ENCODE measurements at regions not wholly inside any gene's neighbourhood (a gene's known extent, or its start where the extent isn't known, plus 50 kb on each side); places are given as distances from the start of the nearest gene placed in this dataset.

GRCh38 chr2:123917241-123917640 is 107.8 kb upstream of the CNTNAP5 start:
- TF ChIP-seq POLR2AphosphoS5 (IDR thresholded peaks at IDR 0.05; ENCODE audit: low read depth, low read length) = no peak

GRCh38 chr2:123928358-123928757 is 96.7 kb upstream of the CNTNAP5 start:
- TF ChIP-seq REST (IDR thresholded peaks at IDR 0.05; ENCODE audit: insufficient read depth in 1 of 2, low read depth in 2 of 2, low read length in 2 of 2) (no peak), POLR2AphosphoS5 (IDR thresholded peaks at IDR 0.05; ENCODE audit: low read depth, low read length) (no peak), SIN3A (IDR thresholded peaks at IDR 0.05; ENCODE audit: borderline replicate concordance, insufficient read depth, low read length) (no peak), TAF1 (IDR thresholded peaks at IDR 0.05; ENCODE audit: borderline replicate concordance, insufficient read depth, low read length) (no peak), FOXP2 (optimal IDR thresholded peaks at IDR 0.05; ENCODE audit: borderline replicate concordance, extremely low read depth, extremely low read length, insufficient read depth) (no peak)

GRCh38 chr2:123935405-123935804 is 89.7 kb upstream of the CNTNAP5 start:
- TF ChIP-seq FOXP2 (optimal IDR thresholded peaks at IDR 0.05; ENCODE audit: borderline replicate concordance, extremely low read depth, extremely low read length, insufficient read depth) (no peak), POLR2AphosphoS5 (IDR thresholded peaks at IDR 0.05; ENCODE audit: low read depth, low read length) (no peak), REST (IDR thresholded peaks at IDR 0.05; ENCODE audit: insufficient read depth in 1 of 2, low read depth in 2 of 2, low read length in 2 of 2) (no peak), TAF1 (IDR thresholded peaks at IDR 0.05; ENCODE audit: borderline replicate concordance, insufficient read depth, low read length) (no peak), SIN3A (IDR thresholded peaks at IDR 0.05; ENCODE audit: borderline replicate concordance, insufficient read depth, low read length) (no peak)

- no peak for TF ChIP-seq REST (IDR thresholded peaks at IDR 0.05; ENCODE audit: insufficient read depth in 1 of 2, low read depth in 2 of 2, low read length in 2 of 2)
- TF ChIP-seq FOXP2 (optimal IDR thresholded peaks at IDR 0.05; ENCODE audit: borderline replicate concordance, extremely low read depth, extremely low read length, insufficient read depth) = no peak
- TF ChIP-seq SIN3A (IDR thresholded peaks at IDR 0.05; ENCODE audit: borderline replicate concordance, insufficient read depth, low read length) = no peak
- TF ChIP-seq TAF1 (IDR thresholded peaks at IDR 0.05; ENCODE audit: borderline replicate concordance, insufficient read depth, low read length) = no peak
- TF ChIP-seq POLR2AphosphoS5 (IDR thresholded peaks at IDR 0.05; ENCODE audit: low read depth, low read length) = no peak
Measured at GRCh38 chr2:123953846-123954245, 71.2 kb upstream of the CNTNAP5 start.

GRCh38 chr2:123958011-123958410 is 67.1 kb upstream of the CNTNAP5 start:
- TF ChIP-seq SIN3A (IDR thresholded peaks at IDR 0.05; ENCODE audit: borderline replicate concordance, insufficient read depth, low read length) (no peak), POLR2AphosphoS5 (IDR thresholded peaks at IDR 0.05; ENCODE audit: low read depth, low read length) (no peak), REST (IDR thresholded peaks at IDR 0.05; ENCODE audit: insufficient read depth in 1 of 2, low read depth in 2 of 2, low read length in 2 of 2) (no peak), FOXP2 (optimal IDR thresholded peaks at IDR 0.05; ENCODE audit: borderline replicate concordance, extremely low read depth, extremely low read length, insufficient read depth) (no peak), TAF1 (IDR thresholded peaks at IDR 0.05; ENCODE audit: borderline replicate concordance, insufficient read depth, low read length) (no peak)
